Ishikawa (cell line): ENCODE measurements at regions not wholly inside any gene's neighbourhood (a gene's known extent, or its start where the extent isn't known, plus 50 kb on each side); places are given as distances from the start of the nearest gene placed in this dataset.

Experiments used
- CEBPB ChIP-seq: IDR thresholded peaks from 2 replicates; pipeline ENCODE4 v1.6.1; 2012
- CREB1 ChIP-seq: IDR thresholded peaks from 2 replicates; pipeline ENCODE4 v1.6.1; 2012; ENCODE audit warnings: low read depth
- EGR1 ChIP-seq: IDR thresholded peaks from 2 replicates; pipeline ENCODE4 v1.6.1; 2012
- EP300 ChIP-seq: IDR thresholded peaks from 2 replicates; pipeline ENCODE4 v1.6.1; 2012; ENCODE audit warnings: borderline replicate concordance
- FOXM1 ChIP-seq: IDR thresholded peaks from 2 replicates; pipeline ENCODE4 v1.6.1; 2012; ENCODE audit warnings: low read depth, borderline replicate concordance
- NFIC ChIP-seq: IDR thresholded peaks from 2 replicates; pipeline ENCODE4 v1.6.1; 2012
- RAD21 ChIP-seq: IDR thresholded peaks from 2 replicates; pipeline ENCODE4 v1.6.1; 2012; ENCODE audit warnings: low read depth
- TAF1 ChIP-seq: IDR thresholded peaks from 2 replicates; pipeline ENCODE4 v1.6.1; 2012; ENCODE audit warnings: low read depth, mild to moderate bottlenecking
- TCF12 ChIP-seq: IDR thresholded peaks from 2 replicates; pipeline ENCODE4 v1.6.1; 2012; ENCODE audit warnings: low read depth
- TEAD4 ChIP-seq: IDR thresholded peaks from 2 replicates; pipeline ENCODE4 v1.6.1; 2012
- YY1 ChIP-seq: IDR thresholded peaks from 2 replicates; pipeline ENCODE4 v1.6.1; 2012; ENCODE audit warnings: low read depth
- ZBTB7A ChIP-seq: IDR thresholded peaks from 2 replicates; pipeline ENCODE4 v1.6.1; 2012; ENCODE audit warnings: low read depth
- TF ChIP-seq, protein P1 (sequence below): IDR thresholded peaks from 2 replicates; pipeline ENCODE4 v1.6.1; 2012
- TF ChIP-seq, protein P2 (sequence below): IDR thresholded peaks from 2 replicates; pipeline ENCODE4 v1.6.1; 2012
- TF ChIP-seq, protein P3 (sequence below): IDR thresholded peaks from 2 replicates; pipeline ENCODE4 v1.6.1; 2012; ENCODE audit warnings: low read depth, mild to moderate bottlenecking

DNA sequence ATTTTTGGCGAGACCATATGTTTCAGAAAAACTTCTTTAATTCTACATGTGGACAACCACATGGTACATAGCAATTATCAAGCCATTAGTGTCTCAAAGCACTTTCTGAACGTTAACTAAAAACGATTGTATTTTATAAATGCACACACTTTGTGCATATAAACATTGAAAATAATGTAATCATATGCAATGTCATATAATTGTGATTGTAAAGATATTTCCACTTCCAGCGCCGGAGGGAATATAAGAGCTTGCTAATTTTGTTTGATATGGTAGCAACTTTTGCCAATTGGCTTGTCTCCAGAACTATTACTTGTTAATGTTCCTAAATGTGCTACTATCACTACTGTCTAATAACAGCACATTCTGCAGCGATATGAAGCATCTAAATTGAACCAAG lies 162.3 kb upstream of the SMIM31 start:
- TF ChIP-seq TAF1, result no peak
- TF ChIP-seq CEBPB, result no peak
- TF ChIP-seq TCF12, result no peak
- TF ChIP-seq YY1, result no peak
- TF ChIP-seq ZBTB7A, result no peak
- no peak for TF ChIP-seq EGR1
- TF ChIP-seq, protein P1, sequence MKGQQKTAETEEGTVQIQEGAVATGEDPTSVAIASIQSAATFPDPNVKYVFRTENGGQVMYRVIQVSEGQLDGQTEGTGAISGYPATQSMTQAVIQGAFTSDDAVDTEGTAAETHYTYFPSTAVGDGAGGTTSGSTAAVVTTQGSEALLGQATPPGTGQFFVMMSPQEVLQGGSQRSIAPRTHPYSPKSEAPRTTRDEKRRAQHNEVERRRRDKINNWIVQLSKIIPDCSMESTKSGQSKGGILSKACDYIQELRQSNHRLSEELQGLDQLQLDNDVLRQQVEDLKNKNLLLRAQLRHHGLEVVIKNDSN, result no peak
- no peak for TF ChIP-seq FOXM1
- TF ChIP-seq, protein P2, sequence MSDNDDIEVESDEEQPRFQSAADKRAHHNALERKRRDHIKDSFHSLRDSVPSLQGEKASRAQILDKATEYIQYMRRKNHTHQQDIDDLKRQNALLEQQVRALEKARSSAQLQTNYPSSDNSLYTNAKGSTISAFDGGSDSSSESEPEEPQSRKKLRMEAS, result no peak
- TF ChIP-seq RAD21, result no peak
- no peak for TF ChIP-seq TEAD4
- no peak for TF ChIP-seq NFIC
- TF ChIP-seq, protein P3, sequence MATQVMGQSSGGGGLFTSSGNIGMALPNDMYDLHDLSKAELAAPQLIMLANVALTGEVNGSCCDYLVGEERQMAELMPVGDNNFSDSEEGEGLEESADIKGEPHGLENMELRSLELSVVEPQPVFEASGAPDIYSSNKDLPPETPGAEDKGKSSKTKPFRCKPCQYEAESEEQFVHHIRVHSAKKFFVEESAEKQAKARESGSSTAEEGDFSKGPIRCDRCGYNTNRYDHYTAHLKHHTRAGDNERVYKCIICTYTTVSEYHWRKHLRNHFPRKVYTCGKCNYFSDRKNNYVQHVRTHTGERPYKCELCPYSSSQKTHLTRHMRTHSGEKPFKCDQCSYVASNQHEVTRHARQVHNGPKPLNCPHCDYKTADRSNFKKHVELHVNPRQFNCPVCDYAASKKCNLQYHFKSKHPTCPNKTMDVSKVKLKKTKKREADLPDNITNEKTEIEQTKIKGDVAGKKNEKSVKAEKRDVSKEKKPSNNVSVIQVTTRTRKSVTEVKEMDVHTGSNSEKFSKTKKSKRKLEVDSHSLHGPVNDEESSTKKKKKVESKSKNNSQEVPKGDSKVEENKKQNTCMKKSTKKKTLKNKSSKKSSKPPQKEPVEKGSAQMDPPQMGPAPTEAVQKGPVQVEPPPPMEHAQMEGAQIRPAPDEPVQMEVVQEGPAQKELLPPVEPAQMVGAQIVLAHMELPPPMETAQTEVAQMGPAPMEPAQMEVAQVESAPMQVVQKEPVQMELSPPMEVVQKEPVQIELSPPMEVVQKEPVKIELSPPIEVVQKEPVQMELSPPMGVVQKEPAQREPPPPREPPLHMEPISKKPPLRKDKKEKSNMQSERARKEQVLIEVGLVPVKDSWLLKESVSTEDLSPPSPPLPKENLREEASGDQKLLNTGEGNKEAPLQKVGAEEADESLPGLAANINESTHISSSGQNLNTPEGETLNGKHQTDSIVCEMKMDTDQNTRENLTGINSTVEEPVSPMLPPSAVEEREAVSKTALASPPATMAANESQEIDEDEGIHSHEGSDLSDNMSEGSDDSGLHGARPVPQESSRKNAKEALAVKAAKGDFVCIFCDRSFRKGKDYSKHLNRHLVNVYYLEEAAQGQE, result no peak
- no peak for TF ChIP-seq EP300
- TF ChIP-seq CREB1, result no peak

DNA sequence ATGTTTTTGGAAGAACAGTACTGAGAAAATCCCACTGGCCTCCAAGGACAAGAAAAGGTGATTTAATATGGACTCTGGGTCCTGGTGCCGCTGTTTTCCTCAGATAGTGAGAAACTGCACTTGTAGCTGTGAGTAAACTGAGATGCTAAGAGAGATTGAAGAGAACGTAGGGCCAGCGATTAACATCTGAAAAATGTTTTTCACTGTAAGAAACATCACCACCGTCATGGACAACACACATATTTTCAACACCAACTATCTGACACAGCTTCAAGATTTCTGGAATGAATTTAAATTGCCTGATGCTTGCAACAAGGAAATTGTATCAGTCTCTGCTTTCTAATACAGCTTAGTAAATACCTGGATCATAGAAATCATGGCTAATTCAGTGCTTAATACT lies 158.2 kb upstream of the SMIM31 start:
- TF ChIP-seq CREB1, result no peak
- no peak for TF ChIP-seq EGR1
- TF ChIP-seq YY1, result no peak
- no peak for TF ChIP-seq FOXM1

DNA sequence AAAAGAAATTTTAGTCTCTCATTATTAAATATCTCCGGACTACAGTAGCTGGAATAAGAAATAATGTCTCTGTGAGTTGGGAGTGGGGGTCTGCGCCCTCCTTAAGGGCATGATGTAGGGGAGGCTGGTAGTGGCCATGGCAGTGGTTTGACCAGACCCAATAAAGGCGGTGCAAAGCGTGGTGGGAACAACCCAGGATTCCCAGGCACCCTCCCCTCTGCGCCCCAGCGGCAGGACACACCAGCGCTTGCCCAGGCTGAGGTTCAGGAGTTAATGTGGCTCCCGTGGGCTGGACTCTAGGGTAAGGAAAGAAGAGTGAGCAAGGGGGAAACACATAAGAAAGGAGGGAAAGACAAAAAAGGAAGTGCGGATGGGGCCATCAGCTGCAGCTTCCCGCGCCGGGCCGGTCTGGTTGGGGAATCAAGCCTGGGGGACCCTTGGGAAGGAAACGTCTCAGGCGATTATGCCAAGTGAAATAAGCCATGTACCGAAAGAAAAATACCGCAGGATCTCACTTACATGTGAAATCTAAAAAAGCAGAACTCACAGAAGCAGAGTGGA lies 157.5 kb upstream of the SMIM31 start:
- TF ChIP-seq FOXM1, result no peak
- TF ChIP-seq EGR1, result no peak
- TF ChIP-seq EP300, result no peak
- no peak for TF ChIP-seq NFIC
- TF ChIP-seq CREB1, result no peak
- TF ChIP-seq, protein P2, result no peak
- no peak for TF ChIP-seq CEBPB
- TF ChIP-seq, protein P1, result no peak
- no peak for TF ChIP-seq TEAD4
- TF ChIP-seq YY1, result no peak
- TF ChIP-seq, protein P3, result no peak
- no peak for TF ChIP-seq TAF1
- no peak for TF ChIP-seq RAD21
- no peak for TF ChIP-seq ZBTB7A
- TF ChIP-seq TCF12, result no peak

DNA sequence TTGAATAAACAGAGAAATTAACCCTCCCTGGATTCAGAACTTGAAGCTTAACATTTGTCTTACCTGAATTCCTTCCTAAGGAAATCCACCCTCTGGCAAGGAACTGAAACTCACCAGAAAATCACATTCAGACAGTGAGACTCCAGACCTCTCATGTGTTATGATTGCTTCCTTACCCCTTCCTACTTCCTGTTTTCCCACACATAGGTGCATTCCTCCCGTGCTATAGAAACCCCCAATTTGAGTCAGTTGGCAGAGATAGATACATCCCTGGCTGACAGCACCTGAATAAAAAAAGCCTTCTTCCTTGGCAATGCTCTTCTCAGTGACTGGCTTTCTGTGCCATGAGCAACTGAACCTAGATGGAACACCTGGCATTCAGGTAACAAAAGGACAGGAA lies 157.0 kb upstream of the SMIM31 start:
- no peak for TF ChIP-seq EGR1
- no peak for TF ChIP-seq TEAD4
- TF ChIP-seq EP300, result no peak
- TF ChIP-seq YY1, result no peak
- TF ChIP-seq TAF1, result no peak
- no peak for TF ChIP-seq NFIC
- TF ChIP-seq CEBPB, result no peak
- no peak for TF ChIP-seq RAD21
- TF ChIP-seq, protein P3, result no peak
- TF ChIP-seq ZBTB7A, result no peak
- no peak for TF ChIP-seq FOXM1
- TF ChIP-seq, protein P1, result no peak
- TF ChIP-seq, protein P2, result no peak
- no peak for TF ChIP-seq CREB1
- no peak for TF ChIP-seq TCF12
